ENCODE measurements at regions not wholly inside any gene's neighbourhood (a gene's known extent, or its start where the extent isn't known, plus 50 kb on each side); places are given as distances from the start of the nearest gene placed in this dataset.

DNA sequence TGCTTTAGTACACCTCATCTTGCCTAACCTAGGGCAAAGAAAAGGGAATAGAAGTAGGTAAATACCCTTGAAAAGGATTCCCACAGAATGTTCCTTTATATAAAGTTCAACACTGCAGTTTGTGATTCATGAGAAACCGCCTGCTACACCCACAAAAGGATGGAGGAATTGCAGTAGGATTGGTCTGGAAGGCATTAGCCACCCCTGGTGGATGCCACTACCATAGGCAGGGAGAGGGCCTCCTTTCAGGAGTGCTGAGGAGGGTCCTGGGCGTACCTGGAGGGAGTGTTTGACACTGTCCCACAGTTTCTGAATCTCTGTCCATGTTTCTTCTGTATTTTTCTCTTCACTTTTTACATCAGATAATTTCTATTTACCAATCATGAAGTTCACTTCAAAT is 221.8 kb upstream of the TMEM72 start:
- DNase-seq = no peak

DNA sequence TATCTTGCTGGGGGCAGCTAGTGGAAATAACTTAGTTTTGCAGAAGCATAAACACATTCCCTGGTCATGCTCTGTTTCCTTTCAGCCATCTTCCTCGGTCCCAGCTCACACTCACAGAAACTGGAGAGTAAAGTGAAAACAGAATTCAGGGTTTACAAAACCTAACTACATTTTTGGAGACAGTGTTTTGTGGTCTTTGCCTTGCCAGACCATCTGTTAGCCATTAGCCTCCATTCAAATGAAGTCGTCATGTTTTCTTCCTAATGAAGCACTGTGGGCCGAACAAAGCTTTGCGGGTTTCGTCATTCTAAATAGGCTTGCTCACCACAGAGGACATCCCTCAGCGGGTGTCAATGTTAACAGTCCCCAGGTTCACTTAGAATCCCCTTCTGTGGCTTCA is 214.6 kb upstream of the TMEM72 start:
- DNase-seq = no peak

DNA sequence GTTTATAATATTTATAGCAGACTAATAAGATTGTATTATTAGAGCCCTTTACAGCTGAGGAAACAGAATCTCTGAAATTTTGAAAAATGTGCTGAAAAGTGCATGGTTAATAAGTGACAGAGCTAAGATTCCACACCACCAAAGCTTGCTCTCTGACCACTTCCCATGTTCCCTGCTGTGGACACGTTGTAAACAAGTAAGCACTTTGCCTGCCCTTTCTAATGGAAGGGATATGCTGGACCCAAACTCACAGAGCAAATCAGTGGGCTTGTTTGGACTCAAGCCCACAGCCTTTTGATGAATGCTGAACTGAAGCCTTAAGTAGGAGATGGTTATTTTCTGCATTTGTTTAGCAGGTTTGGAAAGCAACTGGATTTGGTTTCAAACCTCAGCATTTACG is 214.0 kb upstream of the TMEM72 start:
- DNase-seq = no peak

DNA sequence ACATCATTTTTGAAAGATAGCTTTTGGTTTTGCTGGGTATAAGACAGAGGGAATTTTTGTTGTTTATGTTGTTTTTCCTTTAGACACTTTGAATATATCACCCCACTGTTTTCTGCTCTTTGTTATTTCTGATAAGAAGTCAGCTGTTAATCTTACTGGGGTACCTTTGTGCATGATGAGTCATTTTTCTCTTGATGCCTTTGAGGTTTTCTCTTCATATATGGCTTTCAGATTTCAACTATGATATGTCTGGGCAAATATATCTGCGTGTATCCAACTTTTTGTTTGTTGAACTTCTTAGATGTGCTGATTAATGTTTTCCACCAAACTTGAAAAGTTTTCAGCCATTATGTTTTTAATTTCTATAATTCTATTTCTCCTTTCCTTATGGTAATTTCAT is 208.6 kb upstream of the TMEM72 start:
- no peak for DNase-seq

DNA sequence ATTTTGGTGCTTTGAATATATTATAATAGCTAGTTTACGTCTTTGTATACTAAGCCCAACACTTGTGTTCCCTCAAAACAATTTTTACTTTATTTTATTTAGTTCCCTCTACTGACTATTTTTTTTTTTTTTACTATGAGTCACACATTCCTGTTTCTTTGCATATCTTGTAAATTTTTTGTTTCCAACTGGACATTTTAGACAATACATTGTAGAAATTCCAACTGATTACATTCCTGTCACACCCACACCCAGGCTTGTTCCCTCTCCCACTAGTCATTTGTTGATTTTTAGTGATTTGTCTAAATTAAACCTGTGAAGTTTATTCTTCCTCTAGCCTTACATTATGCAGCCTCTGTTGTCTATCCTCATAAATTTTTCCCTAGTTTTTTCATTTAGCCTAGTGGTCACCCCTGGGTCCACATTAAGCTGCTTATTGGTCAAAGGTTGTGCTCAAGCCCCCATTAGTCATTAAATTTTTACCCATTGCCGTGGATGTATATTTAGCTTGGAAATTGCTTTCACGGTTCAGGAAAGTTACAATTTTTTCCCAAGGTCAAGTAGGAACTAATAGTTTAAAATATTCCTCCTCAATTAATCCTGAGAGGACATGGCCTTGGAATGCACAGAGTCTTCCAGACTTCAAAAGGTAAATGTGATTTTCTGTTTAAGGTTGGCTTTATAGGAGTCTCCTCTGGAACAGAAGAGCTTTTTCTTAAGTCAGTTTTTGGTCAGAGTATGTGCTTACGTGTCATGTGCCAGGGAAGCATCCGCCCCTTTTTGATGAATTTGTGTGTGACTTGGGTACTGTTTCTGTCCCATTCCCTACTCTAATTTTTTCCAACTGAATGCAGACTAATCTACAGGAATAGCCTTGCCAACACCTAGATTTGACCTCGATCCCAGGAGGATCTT is 207.6 kb upstream of the TMEM72 start:
- no peak for DNase-seq

DNA sequence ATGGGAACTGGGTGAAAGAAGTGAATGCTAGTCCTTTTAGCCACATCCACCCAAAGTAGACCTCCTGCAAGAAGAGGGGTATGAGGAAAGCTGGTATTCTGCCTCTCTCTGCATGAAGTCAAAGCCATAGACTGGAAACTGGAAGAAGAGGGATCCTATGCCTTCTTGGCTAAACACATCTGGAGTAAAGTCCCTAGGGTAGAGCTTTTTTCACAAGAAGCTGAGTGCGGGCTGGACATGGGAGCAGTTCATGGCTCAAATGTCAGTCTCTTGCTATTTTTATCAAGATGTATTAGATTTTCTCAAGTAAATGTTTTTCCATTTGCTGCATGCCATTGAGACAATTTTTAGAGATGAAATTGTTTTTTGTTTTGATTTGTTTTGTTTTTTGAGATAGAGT is 206.5 kb upstream of the TMEM72 start:
- no peak for DNase-seq

DNA sequence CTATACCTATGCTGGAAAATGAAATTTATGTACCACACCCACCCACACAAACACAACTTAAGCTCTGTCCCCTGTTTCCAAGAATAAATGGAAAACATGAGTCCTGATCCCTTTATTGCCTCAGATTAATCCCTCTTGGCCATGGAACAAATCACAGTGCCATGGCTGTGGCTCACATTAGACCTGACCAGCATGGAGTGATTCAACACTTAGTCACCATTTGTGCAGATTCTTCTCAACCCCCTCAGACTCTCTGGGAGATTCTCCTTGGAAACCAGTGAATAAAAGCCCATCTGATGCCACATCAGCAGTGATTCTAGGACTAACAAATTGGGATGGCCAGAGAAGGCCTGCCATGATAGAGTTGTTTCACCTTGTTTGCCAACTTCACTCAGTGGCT is 204.4 kb upstream of the TMEM72 start:
- DNase-seq = no peak

DNA sequence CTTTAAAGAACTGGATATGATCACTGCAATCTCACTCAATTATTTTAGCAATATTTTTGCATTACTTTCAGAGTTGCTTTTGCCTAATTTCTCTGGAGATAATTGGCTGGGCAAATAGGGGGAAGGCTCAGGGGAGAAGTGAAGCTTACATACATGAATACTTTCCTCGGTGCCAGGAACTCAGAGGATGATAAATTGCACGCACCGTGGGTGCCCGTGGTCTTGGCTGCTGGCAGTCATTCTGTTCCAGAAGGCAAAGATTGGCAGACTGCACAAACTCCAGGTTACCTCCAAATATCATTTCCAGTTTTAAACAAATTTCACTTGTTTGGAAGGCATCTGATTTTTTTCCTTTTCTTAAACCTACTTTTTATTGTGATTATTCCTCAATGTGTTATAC is 197.8 kb upstream of the TMEM72 start:
- DNase-seq = no peak

DNA sequence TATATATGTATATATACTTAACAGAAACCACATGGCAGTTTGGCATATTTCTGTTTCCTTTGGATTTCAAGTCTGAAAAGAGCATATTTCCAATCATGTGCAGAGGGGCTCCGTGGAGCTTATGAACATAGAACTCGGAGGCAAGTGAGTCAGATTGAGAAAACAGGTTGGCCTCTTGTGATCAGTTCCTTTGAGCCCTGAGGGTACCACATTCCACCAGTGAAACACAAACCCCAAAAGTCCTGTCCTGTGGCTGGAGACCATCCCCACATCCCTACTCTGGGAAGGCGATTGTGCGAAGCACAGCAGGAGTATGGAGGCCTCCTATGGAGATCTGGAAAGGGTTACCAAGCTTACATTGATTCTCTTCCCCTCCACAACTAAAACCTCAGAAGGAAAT is 196.7 kb upstream of the TMEM72 start:
- DNase-seq = no peak

DNA sequence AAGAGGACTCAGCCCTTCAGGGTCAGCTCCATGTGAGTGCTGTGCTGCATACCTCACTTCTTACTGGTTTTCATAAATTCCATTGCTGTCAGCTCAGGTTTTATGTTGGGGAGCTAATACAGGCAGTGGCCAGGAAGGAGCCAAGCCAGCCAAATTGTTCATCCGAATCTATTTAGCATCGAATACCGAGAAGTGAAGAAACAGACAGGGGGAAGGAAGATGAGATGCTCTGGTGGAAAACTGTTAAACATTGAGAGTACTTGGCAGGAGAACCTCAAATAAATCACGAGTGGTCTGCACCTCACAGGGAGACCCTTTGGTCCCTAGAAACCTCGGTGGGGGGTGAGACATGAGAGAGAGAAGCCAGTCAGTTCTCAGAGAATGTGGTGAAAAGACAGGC is 196.0 kb upstream of the TMEM72 start:
- no peak for DNase-seq

DNA sequence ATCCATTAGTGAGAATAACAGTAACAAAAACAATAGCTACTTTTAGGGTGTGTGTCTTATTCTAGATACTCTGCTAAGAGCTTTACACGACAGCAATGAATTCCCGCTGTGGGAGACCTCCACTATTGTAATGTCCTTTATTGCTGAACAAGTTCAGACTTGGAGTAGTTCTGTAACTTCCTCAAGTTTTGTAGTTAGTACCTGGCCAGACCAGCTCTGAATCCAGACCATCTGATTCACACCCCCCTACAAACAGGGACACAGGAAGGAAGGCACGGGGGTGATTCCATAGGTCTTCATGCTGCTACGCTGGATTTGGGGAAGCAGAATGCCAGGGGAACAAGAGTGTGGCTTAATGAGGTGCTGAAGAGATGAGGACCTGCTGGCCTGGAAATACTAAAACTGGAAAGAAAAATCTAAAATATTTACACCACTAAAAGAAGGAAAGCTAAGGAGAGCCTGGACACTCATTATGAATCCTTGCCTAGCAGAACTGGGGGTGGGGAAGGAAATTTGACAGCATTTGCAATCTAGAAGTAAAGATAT is 194.6 kb upstream of the TMEM72 start:
- DNase-seq = no peak

DNA sequence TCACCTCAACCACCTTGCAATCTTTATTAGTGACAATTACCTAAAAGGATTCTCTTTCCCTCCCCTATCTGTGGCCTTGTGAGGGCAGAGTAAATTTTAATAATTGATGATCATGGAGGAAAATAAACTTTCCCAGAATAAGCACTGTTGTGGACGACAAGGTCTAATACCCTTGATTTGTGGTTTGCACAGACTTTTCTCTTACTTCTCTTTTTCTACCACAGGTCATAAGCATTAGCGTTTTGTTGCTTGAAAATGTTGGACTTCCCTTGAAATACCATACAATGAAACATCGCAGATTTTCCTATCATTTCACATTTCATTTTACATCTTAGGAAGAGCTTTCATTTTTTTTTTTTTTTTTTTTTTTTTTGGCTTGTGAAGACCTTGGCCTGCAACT is 188.1 kb upstream of the TMEM72 start:
- DNase-seq = no peak

DNA sequence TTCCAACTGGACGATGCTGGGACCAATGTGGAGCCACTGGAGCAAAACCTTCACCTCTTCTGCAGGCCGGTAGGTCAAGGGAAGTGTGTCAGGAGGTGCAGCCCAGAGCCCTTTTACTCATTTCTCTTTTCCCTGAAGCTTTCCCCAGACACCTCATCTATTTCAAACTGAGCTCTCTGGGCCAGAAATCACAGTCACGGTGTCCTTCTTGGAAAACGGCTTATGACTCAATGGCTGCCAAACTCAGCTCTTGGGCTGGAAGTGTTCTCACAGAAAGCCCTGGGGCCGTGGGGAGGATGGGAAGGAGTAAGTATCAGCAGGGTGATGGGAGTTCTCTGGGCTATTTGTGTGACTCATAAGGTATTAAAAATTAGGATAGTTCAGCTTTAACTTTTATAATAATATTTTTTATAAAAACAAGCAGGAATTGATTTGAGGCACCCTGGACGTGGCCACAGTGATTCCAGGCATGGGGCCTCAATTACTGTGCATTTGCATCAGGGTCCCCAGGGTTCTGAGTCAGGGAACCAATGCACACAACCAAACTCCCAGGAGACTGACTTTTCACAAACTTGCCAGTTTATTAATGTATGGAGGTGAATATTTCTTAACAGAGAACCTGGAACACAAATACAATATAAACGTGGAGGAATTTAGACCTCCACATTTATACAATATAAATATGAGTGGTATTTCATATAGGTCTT is 187.4 kb upstream of the TMEM72 start:
- no peak for DNase-seq

DNA sequence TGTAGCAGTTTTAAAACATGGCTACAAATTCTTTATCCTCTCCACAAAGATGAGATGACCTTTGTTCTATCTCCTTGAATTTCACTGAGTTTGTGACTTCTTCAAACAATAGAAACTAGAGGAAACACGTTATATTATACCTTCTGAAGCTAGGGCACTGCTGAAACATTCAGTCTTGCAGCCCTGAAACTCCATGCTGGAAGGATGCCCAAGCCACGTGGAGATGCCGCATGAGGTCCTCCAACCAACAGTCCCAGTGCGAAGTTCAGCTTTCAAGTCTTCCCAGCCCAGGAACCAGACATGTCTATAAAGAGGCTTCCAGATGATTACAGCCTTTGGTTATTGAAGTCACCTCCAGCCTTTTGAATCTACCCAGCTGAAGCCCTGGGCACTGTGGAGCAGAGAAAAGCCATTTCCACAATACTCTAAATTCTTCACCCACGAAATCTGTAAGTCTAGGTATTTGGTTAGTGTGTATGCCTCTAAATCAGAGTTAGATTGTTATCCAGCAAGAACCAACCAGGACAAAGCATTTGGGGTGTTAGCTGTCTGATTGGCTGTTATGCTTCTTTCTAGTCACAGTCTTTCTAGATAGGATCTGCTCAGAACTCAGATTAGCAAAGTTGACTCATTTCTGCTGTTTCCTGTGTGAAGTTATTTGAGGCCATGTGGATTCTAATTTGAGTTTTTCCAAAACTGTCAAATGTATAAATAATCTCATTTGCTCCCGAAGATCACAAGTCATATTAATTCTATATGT is 186.5 kb upstream of the TMEM72 start:
- DNase-seq = no peak

DNA sequence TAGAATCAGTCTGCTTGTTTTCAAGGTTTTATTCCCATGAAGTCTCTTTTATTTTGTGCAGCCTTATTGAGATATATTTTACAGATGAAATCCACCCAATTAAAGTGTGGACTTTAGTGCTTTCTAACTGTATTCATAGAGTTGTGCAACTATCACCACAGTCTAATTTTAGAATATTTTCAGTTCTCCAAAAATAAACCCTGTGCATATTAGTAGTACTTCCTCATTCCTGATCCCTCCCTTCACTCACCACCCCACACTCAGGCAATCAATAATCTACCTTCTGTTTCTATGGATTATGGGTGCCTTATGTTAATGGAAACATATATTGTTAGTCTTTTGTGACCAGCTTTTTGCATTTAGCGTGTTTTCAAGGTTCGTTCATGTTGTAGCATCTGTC is 185.7 kb upstream of the TMEM72 start:
- DNase-seq = no peak

DNA sequence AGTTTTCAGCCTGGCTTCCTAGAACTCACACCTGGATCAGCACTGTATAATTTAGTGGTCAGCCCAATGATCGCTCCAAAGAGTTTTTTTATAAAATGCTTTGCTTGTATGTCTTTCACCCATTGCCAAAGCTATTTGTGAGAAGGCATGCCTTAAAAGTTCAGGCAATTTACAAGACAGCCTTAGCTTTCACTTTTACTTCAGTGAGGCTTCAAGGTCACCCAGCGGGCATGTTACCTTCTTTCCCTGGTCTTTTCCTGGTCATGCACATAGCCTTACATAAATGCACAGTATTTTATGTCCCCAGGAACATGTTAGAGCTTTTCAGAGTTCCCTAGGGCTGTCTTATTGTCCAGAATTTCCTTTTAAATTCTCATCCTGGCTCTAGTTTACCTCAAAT is 179.9 kb upstream of the TMEM72 start:
- DNase-seq = no peak

DNA sequence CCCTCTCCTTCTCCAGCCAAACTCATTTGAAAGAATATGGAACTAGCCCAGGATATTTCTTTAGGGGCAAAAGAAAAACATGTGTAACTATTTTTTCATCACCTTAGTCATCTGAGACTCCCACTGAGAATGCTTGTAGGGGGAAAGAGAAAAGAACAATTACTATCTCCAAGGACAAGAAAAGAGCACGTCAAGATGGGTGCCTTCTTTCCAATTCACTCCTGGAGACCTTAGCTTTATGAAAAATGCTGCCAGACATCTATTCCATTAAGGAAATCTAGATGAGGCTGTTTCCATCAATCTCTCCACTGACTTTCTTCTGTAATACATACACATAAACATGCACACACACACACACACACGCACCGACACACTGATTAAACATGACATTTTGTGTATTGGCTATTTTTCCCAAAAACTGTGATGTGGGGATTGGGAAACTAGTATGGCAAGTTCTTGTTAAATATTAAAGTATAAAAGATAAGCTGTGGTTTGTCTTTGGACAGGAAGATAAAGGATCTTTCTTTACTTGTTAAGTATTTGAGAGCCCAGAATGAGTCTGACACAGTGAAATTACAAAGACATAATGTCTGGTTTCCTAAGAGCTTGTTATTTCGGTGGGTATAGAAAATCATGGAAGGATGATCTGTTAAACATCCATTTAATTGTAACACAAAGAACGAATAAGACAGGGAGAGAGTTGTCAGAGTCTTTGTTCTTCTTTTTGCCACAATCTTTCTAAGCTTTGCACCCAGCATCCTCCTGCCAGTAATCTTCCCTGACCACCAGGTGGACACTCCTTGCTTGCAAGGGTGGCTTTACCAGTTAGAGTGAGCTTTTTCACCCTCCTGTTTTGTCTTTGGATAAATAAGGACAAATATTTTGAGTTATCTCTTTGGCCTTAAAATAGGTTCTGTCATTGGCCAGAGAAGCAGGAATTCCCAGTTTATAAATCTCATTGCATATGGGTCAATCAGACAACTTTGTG is 177.3 kb upstream of the TMEM72 start:
- no peak for DNase-seq

DNA sequence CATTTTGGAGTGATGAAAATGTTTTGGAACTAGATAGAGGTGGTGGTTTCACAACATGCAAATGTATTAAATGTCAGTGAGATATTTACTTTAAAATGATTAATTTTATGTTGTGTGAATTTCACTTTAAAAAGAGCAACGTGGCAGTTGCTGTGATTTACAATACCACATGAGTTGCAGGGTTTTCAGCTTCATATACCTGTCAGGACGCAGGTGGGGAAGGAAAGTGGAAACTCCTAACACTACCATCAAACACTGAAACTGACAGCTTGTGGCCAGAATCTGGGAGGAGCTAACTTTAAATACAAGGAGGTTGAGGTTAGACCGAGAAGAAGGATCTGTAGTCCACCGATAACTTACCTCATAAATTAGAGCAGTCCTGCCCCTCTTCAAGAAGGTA is 168.9 kb upstream of the TMEM72 start:
- DNase-seq = no peak

DNA sequence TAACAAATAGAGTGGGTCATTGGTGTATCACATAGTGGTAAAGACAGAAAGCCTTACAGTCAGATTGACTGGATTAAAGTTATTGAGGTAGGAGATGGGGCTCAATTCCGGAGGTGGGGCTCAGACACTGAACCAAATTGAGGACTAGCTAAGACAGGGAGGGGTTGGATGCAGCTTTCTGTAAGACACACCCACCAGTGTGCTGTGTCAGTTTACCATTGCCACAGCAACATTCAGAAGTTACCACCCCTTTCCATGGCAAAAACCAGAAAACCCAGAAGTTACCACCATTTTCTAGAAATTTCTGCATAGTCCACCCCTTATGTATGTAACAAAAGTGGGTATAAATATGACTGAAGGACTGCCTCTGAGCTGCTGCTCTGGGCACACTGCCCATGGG is 167.6 kb upstream of the TMEM72 start:
- DNase-seq = no peak

DNA sequence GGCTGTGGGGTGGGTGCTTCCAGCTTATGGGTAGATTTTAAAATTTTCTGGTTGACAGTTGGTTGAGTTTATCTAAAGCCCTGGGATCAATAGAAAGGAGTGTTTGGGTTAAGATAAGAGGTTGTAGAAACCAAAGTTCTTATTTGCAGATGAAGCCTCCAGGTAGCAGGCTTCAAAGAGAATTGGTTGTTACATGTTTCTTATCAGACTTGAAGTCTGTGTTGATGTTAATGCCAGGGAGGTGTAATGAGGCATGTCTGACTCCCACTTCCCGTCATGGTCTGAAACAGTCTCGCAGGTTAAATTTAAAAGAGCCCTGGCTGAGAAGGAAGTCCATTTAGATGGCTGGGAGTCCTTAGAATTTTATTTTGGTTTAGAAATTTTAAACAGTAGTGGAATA is 165.2 kb upstream of the TMEM72 start:
- no peak for DNase-seq

DNA sequence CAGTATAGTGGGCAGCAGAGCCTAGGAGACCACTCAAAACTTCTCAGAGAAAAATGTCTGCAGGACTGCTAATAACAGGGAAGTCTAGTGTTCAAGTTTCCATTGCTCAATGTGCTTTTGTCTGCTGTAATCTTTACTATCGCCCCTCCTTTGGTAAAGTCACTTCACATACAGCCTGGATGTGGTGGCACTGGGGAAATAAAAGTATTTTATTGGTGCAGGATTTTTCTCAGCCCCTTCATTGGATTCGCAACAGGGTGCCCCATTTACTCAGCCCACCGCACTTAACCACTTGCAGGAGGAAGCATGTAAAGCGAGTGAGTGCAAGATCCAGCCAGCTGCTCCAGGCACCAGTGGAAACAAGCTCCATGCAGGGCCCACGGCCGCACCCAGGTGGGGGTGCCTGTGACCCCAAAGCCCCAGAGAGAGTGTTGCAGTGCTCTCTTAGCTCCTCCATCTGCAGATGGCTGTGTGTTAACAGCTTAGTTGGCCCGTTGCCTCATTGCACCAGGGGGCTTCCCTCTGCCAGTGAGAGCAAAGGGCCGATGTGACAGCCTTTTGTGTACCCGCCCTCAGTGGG is 163.5 kb upstream of the TMEM72 start:
- no peak for DNase-seq

DNA sequence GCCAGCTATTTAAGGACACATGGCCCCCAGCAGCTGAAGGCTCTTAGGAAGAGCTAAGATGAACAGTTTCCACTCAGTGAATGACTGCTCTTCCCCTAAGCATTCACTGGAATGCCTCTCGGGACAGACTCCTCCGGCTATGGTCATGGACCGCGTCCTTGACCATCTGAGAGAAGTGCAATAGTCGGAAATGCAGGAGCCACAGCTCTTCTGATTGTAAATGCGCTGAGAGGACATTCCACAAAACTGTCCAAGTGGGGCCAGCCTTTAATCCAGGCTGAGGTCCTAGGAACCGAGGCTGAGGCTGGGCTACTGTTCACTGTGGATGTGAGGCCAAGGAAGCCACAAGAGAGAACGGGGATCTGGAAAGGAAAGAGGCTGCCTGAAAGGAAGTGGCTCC is 162.0 kb upstream of the TMEM72 start:
- no peak for DNase-seq

Measured in NCI-H510A (cell line).